Loucy (cell line): ENCODE measurements at regions not wholly inside any gene's neighbourhood (a gene's known extent, or its start where the extent isn't known, plus 50 kb on each side); places are given as distances from the start of the nearest gene placed in this dataset.

Experiments
- H2AFZ ChIP-seq: fragments of 200-600 bp; sonication (generic); 2 replicates; pipeline ENCODE4 v1.6.0; 2016; ENCODE audit warnings: antibody characterized with exemption, mild to moderate bottlenecking, low read length, moderate library complexity
- H3F3A ChIP-seq: fragments of 200-600 bp; 2 replicates; pipeline ENCODE4 v1.6.0; 2016; ENCODE audit warnings: antibody characterized with exemption, low read depth, mild to moderate bottlenecking
- H3K27me3 ChIP-seq: fragments of 200-600 bp; sonication (generic); 2 replicates; pipeline ENCODE4 v1.6.1; 2014; ENCODE audit warnings: low read length, mild to moderate bottlenecking; ENCODE audit not compliant: insufficient read depth, poor library complexity, severe bottlenecking
- H3K36me3 ChIP-seq: fragments of 200-600 bp; sonication (generic); 2 replicates; pipeline ENCODE4 v1.6.1; 2016; ENCODE audit warnings: low read length; ENCODE audit not compliant: insufficient read depth
- H3K4me1 ChIP-seq: fragments of 200-600 bp; sonication (generic); 2 replicates; pipeline ENCODE4 v1.5.1; 2014; ENCODE audit warnings: low read length, mild to moderate bottlenecking; ENCODE audit not compliant: insufficient read depth, poor library complexity, severe bottlenecking
- H3K4me2 ChIP-seq: fragments of 200-600 bp; sonication (generic); 2 replicates; pipeline ENCODE4 v1.6.0; 2014; ENCODE audit warnings: antibody characterized with exemption, low read length, low read depth, mild to moderate bottlenecking; ENCODE audit not compliant: poor library complexity, severe bottlenecking
- H3K4me3 ChIP-seq: fragments of 200-600 bp; sonication (generic); 2 replicates; pipeline ENCODE4 v1.5.1; 2014; ENCODE audit warnings: low read length, mild to moderate bottlenecking, mixed read lengths; ENCODE audit not compliant: poor library complexity, severe bottlenecking
- H3K79me2 ChIP-seq: fragments of 200-600 bp; sonication (generic); 2 replicates; pipeline ENCODE4 v1.6.1; 2014; ENCODE audit warnings: low read length; ENCODE audit not compliant: insufficient read depth
- H3K9ac ChIP-seq: fragments of 200-600 bp; sonication (generic); 2 replicates; pipeline ENCODE4 v1.6.0; 2014; ENCODE audit warnings: mild to moderate bottlenecking, low read depth, low read length, moderate library complexity; ENCODE audit not compliant: poor library complexity, severe bottlenecking
- H3K9me2 ChIP-seq: fragments of 200-600 bp; sonication (generic); replicated peaks from 2 replicates; pipeline ENCODE4 v1.6.1; 2016; ENCODE audit warnings: low read depth, low read length, mixed read lengths
- H3K9me3 ChIP-seq: fragments of 200-600 bp; sonication (generic); 2 replicates; pipeline ENCODE4 v1.6.1; 2014; ENCODE audit warnings: mild to moderate bottlenecking, antibody characterized with exemption, low read length, low read depth; ENCODE audit not compliant: insufficient read depth
- H4K20me1 ChIP-seq: fragments of 200-600 bp; sonication (generic); 2 replicates; pipeline ENCODE4 v1.6.0; 2014; ENCODE audit warnings: antibody characterized with exemption, low read length, mild to moderate bottlenecking; ENCODE audit not compliant: insufficient read depth, poor library complexity, severe bottlenecking
- CTCF ChIP-seq: fragments of 200-600 bp; sonication (generic); conservative IDR thresholded peaks from 2 replicates; pipeline ENCODE4 v1.5.1; 2014; ENCODE audit warnings: mild to moderate bottlenecking, antibody characterized with exemption, low read length
- EZH2phosphoT487 ChIP-seq: fragments of 200-600 bp; IDR thresholded peaks from 2 replicates; pipeline ENCODE4 v1.6.1; 2018; ENCODE audit warnings: antibody characterized with exemption, mild to moderate bottlenecking, moderate library complexity, borderline replicate concordance

- no peaks in the 10 kb centered on the region for H3K36me3 ChIP-seq
- H4K20me1 ChIP-seq, result no peaks in the 10 kb centered on the region
- H3K9ac ChIP-seq, result no peak overlapping the region
- H3K9me3 ChIP-seq, result no peaks in the 10 kb centered on the region
- TF ChIP-seq EZH2phosphoT487 (no peak), CTCF (no peak)
- H2AFZ ChIP-seq, result no peak overlapping the region
- H3K4me3 ChIP-seq, result no peak overlapping the region
- no peaks in the 10 kb centered on the region for H3F3A ChIP-seq
- H3K4me2 ChIP-seq, result no peak overlapping the region
- H3K9me2 ChIP-seq, result no peaks in the 10 kb centered on the region
- no peaks in the 10 kb centered on the region for H3K27me3 ChIP-seq
- H3K79me2 ChIP-seq, result no peaks in the 10 kb centered on the region
- H3K4me1 ChIP-seq, result no peaks in the 10 kb centered on the region
Measured at GRCh38 chr18:27404855-27405254, 219.7 kb upstream of the CHST9 start.

GRCh38 chr18:27400001-27400400, 214.9 kb upstream of the CHST9 start:
- H4K20me1 ChIP-seq, result no peaks in the 10 kb centered on the region
- no peak overlapping the region for H3K4me2 ChIP-seq
- no peaks in the 10 kb centered on the region for H3K36me3 ChIP-seq
- no peaks in the 10 kb centered on the region for H3K27me3 ChIP-seq
- no peaks in the 10 kb centered on the region for H3K9me2 ChIP-seq
- H3K79me2 ChIP-seq, result no peaks in the 10 kb centered on the region
- no peaks in the 10 kb centered on the region for H3F3A ChIP-seq
- no peaks in the 10 kb centered on the region for H3K9me3 ChIP-seq
- H2AFZ ChIP-seq, result no peak overlapping the region
- H3K4me1 ChIP-seq, result no peaks in the 10 kb centered on the region
- no peak overlapping the region for H3K4me3 ChIP-seq
- no peak overlapping the region for H3K9ac ChIP-seq
- TF ChIP-seq EZH2phosphoT487 (no peak), CTCF (peak; percentile 34)

- no peak overlapping the region for H3K4me2 ChIP-seq
- no peaks in the 10 kb centered on the region for H3F3A ChIP-seq
- H3K36me3 ChIP-seq, result no peaks in the 10 kb centered on the region
- H3K9ac ChIP-seq, result no peak overlapping the region
- no peaks in the 10 kb centered on the region for H3K9me3 ChIP-seq
- H3K4me3 ChIP-seq, result no peak overlapping the region
- no peak overlapping the region for H2AFZ ChIP-seq
- H3K79me2 ChIP-seq, result no peaks in the 10 kb centered on the region
- no peaks in the 10 kb centered on the region; the same call in 1 of the 2 replicates for H3K9me2 ChIP-seq
- H4K20me1 ChIP-seq, result no peaks in the 10 kb centered on the region
- no peaks in the 10 kb centered on the region for H3K27me3 ChIP-seq
- TF ChIP-seq CTCF (no peak), EZH2phosphoT487 (no peak)
- no peaks in the 10 kb centered on the region for H3K4me1 ChIP-seq
Measured at GRCh38 chr18:27395752-27396151, 210.6 kb upstream of the CHST9 start.
